B cell (primary cell): ENCODE measurements at regions not wholly inside any gene's neighbourhood (a gene's known extent, or its start where the extent isn't known, plus 50 kb on each side); places are given as distances from the start of the nearest gene placed in this dataset.

Source experiments
- CTCF ChIP-seq: fragments of 200-600 bp; IDR thresholded peaks from one replicate; pipeline ENCODE4 v1.8.0; 2022; ENCODE audit warnings: antibody characterized with exemption, mild to moderate bottlenecking
- EZH2 ChIP-seq: IDR thresholded peaks from 2 replicates; pipeline ENCODE4 v1.6.1; 2012; ENCODE audit warnings: borderline replicate concordance, low read depth, mild to moderate bottlenecking, moderate library complexity, low read length; ENCODE audit not compliant: insufficient read depth, poor library complexity, severe bottlenecking

GRCh38 chr20:29472606-29473005, 1784.9 kb upstream of the DEFB115 start:
- TF ChIP-seq CTCF (no peak), EZH2 (no peak)
